MM.1S (cell line): ENCODE measurements at regions not wholly inside any gene's neighbourhood (a gene's known extent, or its start where the extent isn't known, plus 50 kb on each side); places are given as distances from the start of the nearest gene placed in this dataset.

Experiments used
- CTCF ChIP-seq: fragments of 300-600 bp; sonication (generic); IDR thresholded peaks from 2 replicates; pipeline ENCODE4 v1.5.1; 2016; ENCODE audit warnings: antibody characterized with exemption, low read length, mixed read lengths
- EZH2 ChIP-seq: fragments of 300-600 bp; sonication (generic); optimal IDR thresholded peaks from 2 replicates; pipeline ENCODE3; 2017; ENCODE audit warnings: low read depth, mild to moderate bottlenecking, antibody characterized with exemption, low read length, mixed read lengths

- TF ChIP-seq CTCF (no peak), EZH2 (no peak)
Observed at GRCh38 chr2:111642586-111643327, 241.2 kb downstream of the ANAPC1 start.
